ENCODE measurements at regions not wholly inside any gene's neighbourhood (a gene's known extent, or its start where the extent isn't known, plus 50 kb on each side); places are given as distances from the start of the nearest gene placed in this dataset.

DNA sequence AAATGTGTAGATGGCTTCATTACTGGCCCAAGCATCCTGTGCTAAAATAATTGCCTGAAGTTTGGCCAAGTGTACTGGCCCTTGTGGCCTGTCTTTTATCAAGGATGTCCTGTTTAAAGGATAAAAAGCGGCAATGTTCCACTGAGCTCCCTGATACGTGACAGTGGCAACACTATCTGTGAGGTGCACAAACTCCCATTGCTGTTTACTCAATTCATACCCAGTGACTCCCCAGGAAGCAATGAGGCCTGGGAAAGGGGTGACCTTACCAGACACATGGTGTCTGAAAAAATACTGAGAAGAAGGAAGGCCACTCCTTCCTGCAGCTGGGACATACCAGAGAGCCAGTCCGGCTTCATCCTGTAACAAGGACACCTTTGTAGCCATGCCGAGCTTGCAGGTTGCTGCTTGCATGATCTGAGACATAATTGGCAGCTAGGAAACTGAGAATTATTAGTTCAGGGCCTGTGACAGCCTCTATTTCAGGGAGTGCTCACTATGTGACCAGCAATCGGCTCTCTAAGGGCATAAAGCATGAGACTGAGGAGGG is 198.5 kb upstream of the LRATD1 start:
- Histone ChIP-seq H4K91ac (replicated peaks; ENCODE audit: insufficient read length, low read length) (no peak overlapping the region), H3K4me2 (ENCODE audit: insufficient read depth in 1 of 2, low read depth in 2 of 2, low read length in 2 of 2) (no peak overlapping the region), H3K36me3 (ENCODE audit: control insufficient read depth in 2 of 4, insufficient read depth in 4 of 4, low read length in 3 of 4) (no peaks in the 10 kb centered on the region), H3K23ac (ENCODE audit: insufficient read length) (no peak overlapping the region), H3K4ac (replicated peaks; ENCODE audit: insufficient read length, low read depth, low read length) (no peak overlapping the region), H2AK5ac (ENCODE audit: low read depth, low read length) (no peak overlapping the region), H3K9ac (replicated peaks in 1 of 4; ENCODE audit: extremely low read depth in 1 of 4, low read depth in 3 of 4, low read length in 3 of 4) (no peak overlapping the region), H2BK15ac (ENCODE audit: low read length) (no peak overlapping the region), H3K18ac (ENCODE audit: extremely low read depth, low read length) (no peak overlapping the region), H3K4me1 (replicated peaks in 1 of 4; ENCODE audit: control insufficient read depth in 3 of 4, insufficient read depth in 4 of 4, low read length in 3 of 4) (no peaks in the 10 kb centered on the region), H4K5ac (ENCODE audit: insufficient read length, low read depth, low read length) (no peak overlapping the region), H2AFZ (ENCODE audit: low read length) (no peak overlapping the region), H3K23me2 (ENCODE audit: low read depth, low read length) (no peaks in the 10 kb centered on the region), H2BK20ac (ENCODE audit: low read length) (no peak overlapping the region), H3K4me3 (ENCODE audit: extremely low read depth in 1 of 4, insufficient read depth in 2 of 4, low read depth in 3 of 4, low read length in 4 of 4) (no peak overlapping the region), H2BK12ac (ENCODE audit: low read depth, low read length) (no peak overlapping the region), H3K14ac (ENCODE audit: insufficient read length) (no peak overlapping the region), H3K27me3 (replicated peaks in 1 of 4; ENCODE audit: control insufficient read depth in 3 of 4, extremely low read depth in 1 of 4, insufficient read depth in 3 of 4, low read length in 3 of 4) (no peaks in the 10 kb centered on the region; a peak in 1 of 7 replicates), H4K20me1 (replicated peaks in 1 of 2; ENCODE audit: control insufficient read depth in 1 of 2, insufficient read depth in 2 of 2, low read length in 2 of 2) (no peaks in the 10 kb centered on the region), H3K56ac (replicated peaks; ENCODE audit: insufficient read length, low read depth, low read length) (no peak overlapping the region), H3K79me1 (ENCODE audit: low read depth, low read length) (no peaks in the 10 kb centered on the region), H3K9me3 (ENCODE audit: insufficient read depth in 2 of 2, low read depth in 1 of 2, low read length in 1 of 2) (peaks cover 3 to 4% of the 10 kb centered on the region in 2 experiments; a peak in 2 of 4 replicates), H4K8ac (ENCODE audit: extremely low read depth, insufficient read depth, low read length) (no peak overlapping the region), H3K27ac (ENCODE audit: low read depth, low read length) (no peak overlapping the region), H3K79me2 (ENCODE audit: control insufficient read depth in 1 of 2, insufficient read depth in 2 of 2, low read length in 2 of 2) (no peaks in the 10 kb centered on the region), H2BK5ac (ENCODE audit: low read depth, low read length) (no peak overlapping the region), H2BK120ac (replicated peaks; ENCODE audit: low read depth, low read length) (no peak overlapping the region)
- 91% methylated on average over 5 of the region's 5 CpGs; no CpG with 5 or more reads in 1 of the 2 experiments for WGBS, 2 experiments (ENCODE audit: extremely low coverage in 1 of 2, insufficient coverage in 1 of 2, insufficient read length in 1 of 2, insufficient replicate concordance in 2 of 2, low coverage in 1 of 2, low lambda C conversion rate in 2 of 2, missing lambda C conversion rate in 1 of 2)
- ChIA-PET POLR2A (ENCODE audit: partially characterized antibody) (no interaction called here), CTCF (ENCODE audit: partially characterized antibody) (interaction anchor here (1.1 kb wide), 1 partner anchor 9 kb away, joined by 3 read pairs; no protein-coding TSS in a partner anchor)
- DNase-seq (ENCODE audit: low read depth in 1 of 2, low spot score in 2 of 2) (no peak), FAIRE-seq (no peak)
- no peak for TF ChIP-seq CHD2 (IDR thresholded peaks at IDR 0.05; ENCODE audit: low read length)
- TF ChIP-seq EGR1 (IDR thresholded peaks at IDR 0.05; ENCODE audit: borderline replicate concordance, low read depth, low read length), result no peak
- TF ChIP-seq CREB1 (IDR thresholded peaks at IDR 0.05), result no peak
- no peak for TF ChIP-seq POU5F1 (IDR thresholded peaks at IDR 0.05; ENCODE audit: low read depth, low read length)
- no peak for TF ChIP-seq ASH2L (IDR thresholded peaks at IDR 0.05; ENCODE audit: low read length)
- TF ChIP-seq SAP30 (IDR thresholded peaks at IDR 0.05; ENCODE audit: insufficient read depth, insufficient replicate concordance, low read length), result no peak
- TF ChIP-seq BRCA1 (IDR thresholded peaks at IDR 0.05; ENCODE audit: low read depth, low read length), result no peak
- TF ChIP-seq, protein P1, sequence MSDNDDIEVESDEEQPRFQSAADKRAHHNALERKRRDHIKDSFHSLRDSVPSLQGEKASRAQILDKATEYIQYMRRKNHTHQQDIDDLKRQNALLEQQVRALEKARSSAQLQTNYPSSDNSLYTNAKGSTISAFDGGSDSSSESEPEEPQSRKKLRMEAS (IDR thresholded peaks at IDR 0.05), result no peak
- TF ChIP-seq, protein P2, sequence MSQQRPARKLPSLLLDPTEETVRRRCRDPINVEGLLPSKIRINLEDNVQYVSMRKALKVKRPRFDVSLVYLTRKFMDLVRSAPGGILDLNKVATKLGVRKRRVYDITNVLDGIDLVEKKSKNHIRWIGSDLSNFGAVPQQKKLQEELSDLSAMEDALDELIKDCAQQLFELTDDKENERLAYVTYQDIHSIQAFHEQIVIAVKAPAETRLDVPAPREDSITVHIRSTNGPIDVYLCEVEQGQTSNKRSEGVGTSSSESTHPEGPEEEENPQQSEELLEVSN (IDR thresholded peaks at IDR 0.05), result no peak
- TF ChIP-seq CBX8 (IDR thresholded peaks at IDR 0.05; ENCODE audit: borderline replicate concordance, low read depth, low read length), result no peak
- TF ChIP-seq TAF1 (IDR thresholded peaks at IDR 0.05; ENCODE audit: low read depth, low read length), result no peak
- TF ChIP-seq SP1 (IDR thresholded peaks at IDR 0.05; ENCODE audit: low read depth, low read length), result no peak
- no peak for TF ChIP-seq NANOG (IDR thresholded peaks at IDR 0.05; ENCODE audit: insufficient read depth, low read depth, low read length, poor library complexity, severe bottlenecking)
- TF ChIP-seq POLR2A (IDR thresholded peaks at IDR 0.05; ENCODE audit: control extremely low read depth in 1 of 2, low read depth in 2 of 2, low read length in 2 of 2), result no peak

Measured in H1 (cell line).